GM19023 (cell line): ENCODE measurements at regions not wholly inside any gene's neighbourhood (a gene's known extent, or its start where the extent isn't known, plus 50 kb on each side); places are given as distances from the start of the nearest gene placed in this dataset.
"Not testable (repeated sequence)": the region's sequence is repeated elsewhere in the genome, so short reads cannot be mapped to it uniquely, and the experiment has no call there.

Source experiments
- ATAC-seq: cut with Tn5 transposase; IDR thresholded peaks from one replicate; pipeline ENCODE4 v1.9.1; 2021; ENCODE audit warnings: mild to moderate bottlenecking, moderate library complexity; ENCODE audit not compliant: unreplicated experiment

- ATAC-seq = not testable (repeated sequence)
Observed at GRCh38 chr9:61953108-61953507, 763.3 kb downstream of the SPATA31A7 start.

- not testable (repeated sequence) for ATAC-seq
Observed at GRCh38 chr9:61971635-61972034, 781.8 kb downstream of the SPATA31A7 start.

- ATAC-seq = not testable (repeated sequence)
Observed at GRCh38 chr9:61974501-61974900, 784.7 kb downstream of the SPATA31A7 start.

- ATAC-seq = not testable (repeated sequence)
Observed at GRCh38 chr9:61976318-61976717, 786.5 kb downstream of the SPATA31A7 start.

GRCh38 chr9:61982727-61983126 lies 792.9 kb downstream of the SPATA31A7 start:
- ATAC-seq = not testable (repeated sequence)

- not testable (repeated sequence) for ATAC-seq
Observed at GRCh38 chr9:61983441-61983840, 793.6 kb downstream of the SPATA31A7 start.

GRCh38 chr9:61983954-61984353 lies 794.1 kb downstream of the SPATA31A7 start:
- ATAC-seq = not testable (repeated sequence)

GRCh38 chr9:61984513-61984912 lies 794.7 kb downstream of the SPATA31A7 start:
- ATAC-seq = not testable (repeated sequence)

GRCh38 chr9:61992110-61992509 lies 802.3 kb downstream of the SPATA31A7 start:
- ATAC-seq = not testable (repeated sequence)

- ATAC-seq = not testable (repeated sequence)
Observed at GRCh38 chr9:62032441-62032840, 842.6 kb downstream of the SPATA31A7 start.

- ATAC-seq = not testable (repeated sequence)
Observed at GRCh38 chr9:62038260-62038659, 848.4 kb downstream of the SPATA31A7 start.

- ATAC-seq = not testable (repeated sequence)
Observed at GRCh38 chr9:62058155-62058554, 868.3 kb downstream of the SPATA31A7 start.

- ATAC-seq = not testable (repeated sequence)
Observed at GRCh38 chr9:62071043-62071442, 881.2 kb downstream of the SPATA31A7 start.

GRCh38 chr9:62073401-62073800 lies 883.6 kb downstream of the SPATA31A7 start:
- ATAC-seq = not testable (repeated sequence)

GRCh38 chr9:62084245-62084644 lies 894.4 kb downstream of the SPATA31A7 start:
- ATAC-seq = not testable (repeated sequence)

GRCh38 chr9:62095714-62096345 lies 906.0 kb downstream of the SPATA31A7 start:
- not testable (repeated sequence) for ATAC-seq

GRCh38 chr9:62110486-62110885 lies 920.6 kb downstream of the SPATA31A7 start:
- peak; percentile 74 for ATAC-seq

GRCh38 chr9:62116951-62117640 lies 927.3 kb downstream of the SPATA31A7 start:
- not testable (repeated sequence) for ATAC-seq

- ATAC-seq = not testable (repeated sequence)
Observed at GRCh38 chr9:62119656-62120055, 929.8 kb downstream of the SPATA31A7 start.

GRCh38 chr9:62125631-62126611 lies 936.1 kb downstream of the SPATA31A7 start:
- ATAC-seq = not testable (repeated sequence)

- ATAC-seq = not testable (repeated sequence)
Observed at GRCh38 chr9:62135022-62135421, 945.2 kb downstream of the SPATA31A7 start.
